Peyer's patch (tissue), 4 donors: ENCODE measurements at regions not wholly inside any gene's neighbourhood (a gene's known extent, or its start where the extent isn't known, plus 50 kb on each side); places are given as distances from the start of the nearest gene placed in this dataset.

Source experiments
- POLR2A ChIP-seq, 2 donors: fragments of 450-650 bp; IDR thresholded peaks; one replicate each; pipeline ENCODE4 v1.5.1; 2017; ENCODE audit warnings: antibody characterized with exemption in 2 of 2, mild to moderate bottlenecking in 2 of 2, moderate library complexity in 2 of 2
- TF ChIP-seq, protein P1 (sequence below), 6 experiments: fragments of 450-650 bp in 4 of 6; fragments of 200-600 bp in 2 of 6; sonication (generic) in 1 of 6; IDR thresholded peaks; one replicate each; pipeline ENCODE4 v1.5.1; 2017 to 2019; ENCODE audit warnings: antibody characterized with exemption in 6 of 6, mild to moderate bottlenecking in 3 of 6, moderate library complexity in 1 of 6

DNA sequence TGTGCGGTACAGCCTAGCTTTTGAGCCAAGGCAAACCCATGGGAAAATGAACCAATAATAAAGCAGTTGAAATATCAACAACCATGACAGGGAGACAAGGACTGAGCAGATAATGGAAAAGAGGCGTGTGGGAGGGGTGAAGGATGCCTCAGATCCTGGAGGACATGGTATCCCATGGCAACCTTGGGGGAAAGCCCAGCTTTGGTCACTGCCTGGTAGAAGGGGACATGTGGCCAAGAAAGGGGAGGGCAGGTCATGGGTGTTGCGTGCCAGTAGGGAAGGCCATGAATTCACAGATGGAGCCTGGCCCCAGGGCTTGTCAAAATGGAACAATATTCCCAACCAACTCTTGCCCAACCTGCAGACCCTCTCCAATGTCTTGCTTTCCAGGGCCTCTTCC lies 140.5 kb upstream of the SMAD3 start:
- TF ChIP-seq, protein P1, sequence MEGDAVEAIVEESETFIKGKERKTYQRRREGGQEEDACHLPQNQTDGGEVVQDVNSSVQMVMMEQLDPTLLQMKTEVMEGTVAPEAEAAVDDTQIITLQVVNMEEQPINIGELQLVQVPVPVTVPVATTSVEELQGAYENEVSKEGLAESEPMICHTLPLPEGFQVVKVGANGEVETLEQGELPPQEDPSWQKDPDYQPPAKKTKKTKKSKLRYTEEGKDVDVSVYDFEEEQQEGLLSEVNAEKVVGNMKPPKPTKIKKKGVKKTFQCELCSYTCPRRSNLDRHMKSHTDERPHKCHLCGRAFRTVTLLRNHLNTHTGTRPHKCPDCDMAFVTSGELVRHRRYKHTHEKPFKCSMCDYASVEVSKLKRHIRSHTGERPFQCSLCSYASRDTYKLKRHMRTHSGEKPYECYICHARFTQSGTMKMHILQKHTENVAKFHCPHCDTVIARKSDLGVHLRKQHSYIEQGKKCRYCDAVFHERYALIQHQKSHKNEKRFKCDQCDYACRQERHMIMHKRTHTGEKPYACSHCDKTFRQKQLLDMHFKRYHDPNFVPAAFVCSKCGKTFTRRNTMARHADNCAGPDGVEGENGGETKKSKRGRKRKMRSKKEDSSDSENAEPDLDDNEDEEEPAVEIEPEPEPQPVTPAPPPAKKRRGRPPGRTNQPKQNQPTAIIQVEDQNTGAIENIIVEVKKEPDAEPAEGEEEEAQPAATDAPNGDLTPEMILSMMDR (IDR thresholded peaks at IDR 0.05): no peak
- no peak for TF ChIP-seq POLR2A (IDR thresholded peaks at IDR 0.05)
